HEK293 (cell line): ENCODE measurements at regions not wholly inside any gene's neighbourhood (a gene's known extent, or its start where the extent isn't known, plus 50 kb on each side); places are given as distances from the start of the nearest gene placed in this dataset.

Source experiments
- CTCF ChIA-PET: fragments of 350-600 bp; formaldehyde crosslinking; extraction: SDS; loops from one replicate; lab custom pipeline; 2021; ENCODE audit warnings: antibody characterized with exemption; lab: Yijun Ruan, JAX
- POLR2A ChIA-PET: fragments of 300-600 bp; formaldehyde crosslinking; extraction: SDS; loops from one replicate; lab custom pipeline; 2020; ENCODE audit warnings: antibody characterized with exemption, inconsistent platforms; lab: Yijun Ruan, JAX
- H3K27ac ChIP-seq: fragments of 200-500 bp; sonication (Bioruptor generic); 2 replicates; pipeline ENCODE4 v1.5.1; 2014; ENCODE audit warnings: low read depth, low read length, control low read depth, inconsistent platforms; ENCODE audit errors: extremely low read depth
- H3K36me3 ChIP-seq, 2 experiments: fragments of 200-500 bp in 1 of 2; sonication (Bioruptor generic) in 1 of 2; 1 replicate in 1 of 2; 2 replicates in 1 of 2; pipeline ENCODE4 v1.5.1; 2014 to 2017; ENCODE audit warnings: inconsistent platforms in 2 of 2, low read length in 2 of 2; ENCODE audit not compliant: control insufficient read depth in 2 of 2, insufficient read depth in 1 of 2
- H3K4me1 ChIP-seq: fragments of 200-500 bp; sonication (Bioruptor generic); 2 replicates; pipeline ENCODE4 v1.5.1; 2014; ENCODE audit warnings: mild to moderate bottlenecking, low read length, inconsistent platforms; ENCODE audit not compliant: control insufficient read depth, insufficient read depth
- H3K4me3 ChIP-seq: 2 replicates; pipeline ENCODE4 v1.5.1; 2011; ENCODE audit warnings: low read depth, mild to moderate bottlenecking, control low read depth, low read length, moderate library complexity
- H3K9me3 ChIP-seq: fragments of 200-500 bp; sonication (Bioruptor generic); 2 replicates; pipeline ENCODE4 v1.5.1; 2014; ENCODE audit warnings: low read depth, low read length, inconsistent platforms; ENCODE audit not compliant: control insufficient read depth, insufficient read depth
- REPIN1 ChIP-seq: fragments of 450-650 bp; formaldehyde crosslinking; IDR thresholded peaks from 2 replicates; pipeline ENCODE4 v1.5.1; 2017; ENCODE audit warnings: missing biosample characterization, missing genetic modification characterization, low read depth
- SALL2 ChIP-seq: fragments of 450-650 bp; formaldehyde crosslinking; IDR thresholded peaks from 2 replicates; pipeline ENCODE4 v1.5.0; 2017; ENCODE audit warnings: missing biosample characterization, mild to moderate bottlenecking, missing genetic modification characterization, borderline replicate concordance
- TCF7L2 ChIP-seq: IDR thresholded peaks from 2 replicates; pipeline ENCODE4 v1.6.1; 2011; ENCODE audit warnings: low read depth, mild to moderate bottlenecking, inconsistent platforms, low read length, moderate library complexity, borderline replicate concordance
- ZBTB17 ChIP-seq: fragments of 450-650 bp; formaldehyde crosslinking; IDR thresholded peaks from 2 replicates; pipeline ENCODE4 v1.5.1; 2016; ENCODE audit warnings: missing biosample characterization, missing genetic modification characterization
- ZFP37 ChIP-seq: fragments of 450-650 bp; formaldehyde crosslinking; IDR thresholded peaks from 2 replicates; pipeline ENCODE4 v1.5.1; 2016; ENCODE audit warnings: missing biosample characterization, missing genetic modification characterization
- ZIC2 ChIP-seq: fragments of 450-650 bp; formaldehyde crosslinking; IDR thresholded peaks from 2 replicates; pipeline ENCODE4 v1.5.1; 2016; ENCODE audit warnings: missing biosample characterization, missing genetic modification characterization
- ZNF133 ChIP-seq: fragments of 450-650 bp; formaldehyde crosslinking; IDR thresholded peaks from 2 replicates; pipeline ENCODE4 v1.5.1; 2016; ENCODE audit warnings: missing biosample characterization, missing genetic modification characterization
- ZNF2 ChIP-seq: fragments of 450-650 bp; formaldehyde crosslinking; IDR thresholded peaks from 2 replicates; pipeline ENCODE4 v1.5.1; 2016; ENCODE audit warnings: missing biosample characterization, missing genetic modification characterization
- ZNF24 ChIP-seq: fragments of 450-650 bp; formaldehyde crosslinking; IDR thresholded peaks from 2 replicates; pipeline ENCODE4 v1.5.1; 2016; ENCODE audit warnings: missing biosample characterization, missing genetic modification characterization
- ZNF335 ChIP-seq: fragments of 450-650 bp; formaldehyde crosslinking; conservative IDR thresholded peaks from 2 replicates; pipeline ENCODE4 v1.5.1; 2016; ENCODE audit warnings: missing biosample characterization, missing genetic modification characterization
- ZNF37A ChIP-seq: fragments of 450-650 bp; IDR thresholded peaks from 2 replicates; pipeline ENCODE4 v1.5.1; 2018; ENCODE audit warnings: missing biosample characterization, missing genetic modification characterization
- ZNF416 ChIP-seq: fragments of 450-650 bp; formaldehyde crosslinking; IDR thresholded peaks from 2 replicates; pipeline ENCODE4 v1.5.1; 2016; ENCODE audit warnings: missing biosample characterization, missing genetic modification characterization
- ZNF473 ChIP-seq: fragments of 450-650 bp; formaldehyde crosslinking; IDR thresholded peaks from 2 replicates; pipeline ENCODE4 v1.5.1; 2017; ENCODE audit warnings: missing biosample characterization, missing genetic modification characterization
- ZNF501 ChIP-seq: fragments of 450-650 bp; formaldehyde crosslinking; IDR thresholded peaks from 2 replicates; pipeline ENCODE4 v1.5.1; 2016; ENCODE audit warnings: missing biosample characterization, missing genetic modification characterization
- ZNF621 ChIP-seq: fragments of 450-650 bp; formaldehyde crosslinking; IDR thresholded peaks from 2 replicates; pipeline ENCODE4 v1.5.1; 2017; ENCODE audit warnings: missing biosample characterization, missing genetic modification characterization
- ZNF623 ChIP-seq: fragments of 450-650 bp; formaldehyde crosslinking; IDR thresholded peaks from 2 replicates; pipeline ENCODE4 v1.5.1; 2016; ENCODE audit warnings: missing biosample characterization, missing genetic modification characterization
- ZNF654 ChIP-seq: fragments of 450-650 bp; formaldehyde crosslinking; IDR thresholded peaks from 2 replicates; pipeline ENCODE4 v1.5.1; 2016; ENCODE audit warnings: low read depth, missing biosample characterization, missing genetic modification characterization
- ZNF776 ChIP-seq: fragments of 450-650 bp; formaldehyde crosslinking; IDR thresholded peaks from 2 replicates; pipeline ENCODE4 v1.5.0; 2017; ENCODE audit warnings: missing biosample characterization, missing genetic modification characterization, borderline replicate concordance
- TF ChIP-seq, protein P1 (sequence below): fragments of 450-650 bp; formaldehyde crosslinking; IDR thresholded peaks from 2 replicates; pipeline ENCODE4 v1.5.1; 2017; ENCODE audit warnings: missing biosample characterization, missing genetic modification characterization
- TF ChIP-seq, protein P2 (sequence below): fragments of 450-650 bp; formaldehyde crosslinking; IDR thresholded peaks from 2 replicates; pipeline ENCODE4 v1.5.1; 2016; ENCODE audit warnings: missing biosample characterization, missing genetic modification characterization
- TF ChIP-seq, protein P3 (sequence below): fragments of 450-650 bp; formaldehyde crosslinking; IDR thresholded peaks from 2 replicates; pipeline ENCODE4 v1.5.1; 2016; ENCODE audit warnings: missing biosample characterization, missing genetic modification characterization

DNA sequence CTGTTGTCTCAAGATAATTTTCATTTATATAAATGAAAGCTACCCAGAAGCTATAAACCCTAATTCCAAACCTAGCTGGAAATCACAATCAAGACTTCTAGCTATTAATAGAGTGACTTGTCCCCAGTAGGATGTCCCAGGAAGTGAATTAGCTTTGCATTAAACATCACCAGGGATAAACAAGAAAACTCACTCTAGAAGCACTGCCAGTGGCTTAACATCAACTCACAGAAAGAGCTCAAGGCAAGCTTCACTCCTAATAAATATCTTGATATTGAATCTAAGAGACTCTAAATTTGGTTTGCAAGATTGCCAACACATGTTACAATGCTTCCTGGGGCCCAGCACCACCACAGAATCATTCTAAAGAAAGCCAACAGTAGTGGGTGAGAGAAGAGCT is 468.7 kb upstream of the FAM241A start:
- no peaks in the 10 kb centered on the region for H3K36me3 ChIP-seq
- no peaks in the 10 kb centered on the region for H3K4me1 ChIP-seq
- TF ChIP-seq TCF7L2 (no peak), ZNF501 (tag by site-specific recombination) (no peak), ZNF654 (tag by site-specific recombination) (no peak)
- CTCF ChIA-PET: interaction anchor here (1.1 to 1.2 kb wide), 2 partner anchors 35 to 105 kb away, joined by 3 read pairs; no protein-coding TSS in a partner anchor
- H3K4me3 ChIP-seq: no peak overlapping the region
- H3K9me3 ChIP-seq: no peaks in the 10 kb centered on the region
- POLR2A ChIA-PET: no interaction called here
- no peak overlapping the region for H3K27ac ChIP-seq

DNA sequence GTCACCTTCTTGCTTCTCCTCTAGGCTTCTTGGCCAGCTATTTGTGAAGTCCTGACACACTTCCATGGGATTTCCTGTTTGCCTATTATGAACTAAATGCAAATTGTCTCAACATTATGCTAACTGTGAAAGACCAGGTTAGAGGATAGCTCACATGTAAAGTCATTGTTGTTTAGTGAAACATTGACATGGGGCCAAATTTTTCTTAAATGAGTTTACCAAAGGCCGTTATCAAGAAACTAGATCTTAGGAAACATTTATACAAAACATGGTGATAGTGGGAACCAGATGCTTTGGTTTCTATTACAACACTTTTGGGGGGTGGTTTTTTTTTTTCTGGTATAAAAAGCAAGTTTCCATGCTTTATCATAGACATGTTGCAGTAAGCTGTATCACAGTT is 466.8 kb upstream of the FAM241A start:
- ChIA-PET POLR2A (no interaction called here), CTCF (interaction anchor here (0.6 to 0.8 kb wide), 2 partner anchors 176 to 929 kb away, joined by 3 read pairs; no protein-coding TSS in a partner anchor)
- H3K27ac ChIP-seq: no peak overlapping the region
- no peaks in the 10 kb centered on the region for H3K9me3 ChIP-seq
- H3K4me1 ChIP-seq: no peaks in the 10 kb centered on the region
- no peak for TF ChIP-seq ZNF24 (tag by site-specific recombination)
- TF ChIP-seq ZBTB17 (tag by site-specific recombination): no peak
- no peak for TF ChIP-seq ZNF621
- TF ChIP-seq SALL2 (tag by site-specific recombination): no peak
- TF ChIP-seq, protein P1, sequence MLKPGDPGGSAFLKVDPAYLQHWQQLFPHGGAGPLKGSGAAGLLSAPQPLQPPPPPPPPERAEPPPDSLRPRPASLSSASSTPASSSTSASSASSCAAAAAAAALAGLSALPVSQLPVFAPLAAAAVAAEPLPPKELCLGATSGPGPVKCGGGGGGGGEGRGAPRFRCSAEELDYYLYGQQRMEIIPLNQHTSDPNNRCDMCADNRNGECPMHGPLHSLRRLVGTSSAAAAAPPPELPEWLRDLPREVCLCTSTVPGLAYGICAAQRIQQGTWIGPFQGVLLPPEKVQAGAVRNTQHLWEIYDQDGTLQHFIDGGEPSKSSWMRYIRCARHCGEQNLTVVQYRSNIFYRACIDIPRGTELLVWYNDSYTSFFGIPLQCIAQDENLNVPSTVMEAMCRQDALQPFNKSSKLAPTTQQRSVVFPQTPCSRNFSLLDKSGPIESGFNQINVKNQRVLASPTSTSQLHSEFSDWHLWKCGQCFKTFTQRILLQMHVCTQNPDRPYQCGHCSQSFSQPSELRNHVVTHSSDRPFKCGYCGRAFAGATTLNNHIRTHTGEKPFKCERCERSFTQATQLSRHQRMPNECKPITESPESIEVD (tag by site-specific recombination): no peak
- no peak for TF ChIP-seq ZFP37 (tag by site-specific recombination)
- no peak for TF ChIP-seq ZNF623
- TF ChIP-seq ZNF335 (tag by site-specific recombination): no peak
- no peak for TF ChIP-seq ZNF776 (tag by site-specific recombination)
- TF ChIP-seq ZIC2 (tag by site-specific recombination): no peak
- TF ChIP-seq, protein P2, sequence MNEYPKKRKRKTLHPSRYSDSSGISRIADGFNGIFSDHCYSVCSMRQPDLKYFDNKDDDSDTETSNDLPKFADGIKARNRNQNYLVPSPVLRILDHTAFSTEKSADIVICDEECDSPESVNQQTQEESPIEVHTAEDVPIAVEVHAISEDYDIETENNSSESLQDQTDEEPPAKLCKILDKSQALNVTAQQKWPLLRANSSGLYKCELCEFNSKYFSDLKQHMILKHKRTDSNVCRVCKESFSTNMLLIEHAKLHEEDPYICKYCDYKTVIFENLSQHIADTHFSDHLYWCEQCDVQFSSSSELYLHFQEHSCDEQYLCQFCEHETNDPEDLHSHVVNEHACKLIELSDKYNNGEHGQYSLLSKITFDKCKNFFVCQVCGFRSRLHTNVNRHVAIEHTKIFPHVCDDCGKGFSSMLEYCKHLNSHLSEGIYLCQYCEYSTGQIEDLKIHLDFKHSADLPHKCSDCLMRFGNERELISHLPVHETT (tag by site-specific recombination): no peak
- no peak for TF ChIP-seq ZNF473 (tag by site-specific recombination)
- no peak for TF ChIP-seq ZNF2
- no peak for TF ChIP-seq ZNF416
- no peak for TF ChIP-seq REPIN1
- TF ChIP-seq ZNF133 (tag by site-specific recombination): no peak
- TF ChIP-seq ZNF37A: no peak
- H3K4me3 ChIP-seq: no peak overlapping the region
- H3K36me3 ChIP-seq: no peaks in the 10 kb centered on the region

DNA sequence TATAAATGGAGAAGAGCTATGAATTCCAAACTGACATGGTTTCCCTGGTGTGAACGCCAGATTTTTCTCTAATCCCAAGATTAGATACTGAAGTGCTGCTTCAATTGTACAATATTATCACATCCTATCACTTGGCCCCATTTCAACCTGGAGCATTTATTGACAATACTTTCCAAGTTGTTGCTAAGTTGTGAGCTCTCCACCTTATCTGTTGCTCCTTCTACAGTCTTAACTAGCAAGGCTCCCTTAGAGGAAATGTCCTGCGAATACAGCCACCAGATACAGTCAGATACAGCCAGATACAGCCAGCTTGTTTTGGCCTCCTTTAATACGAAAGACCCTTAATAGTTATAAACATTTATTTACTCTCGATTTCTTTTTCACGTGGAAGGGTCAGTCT is 466.3 kb upstream of the FAM241A start:
- no peaks in the 10 kb centered on the region for H3K4me1 ChIP-seq
- H3K36me3 ChIP-seq: no peaks in the 10 kb centered on the region
- CTCF ChIA-PET: interaction anchor here (0.6 to 0.7 kb wide), 2 partner anchors 174 to 929 kb away, joined by 3 read pairs; no protein-coding TSS in a partner anchor
- POLR2A ChIA-PET: no interaction called here
- H3K9me3 ChIP-seq: no peaks in the 10 kb centered on the region
- no peak overlapping the region for H3K4me3 ChIP-seq
- no peak for TF ChIP-seq ZIC2 (tag by site-specific recombination)
- TF ChIP-seq, protein P3, sequence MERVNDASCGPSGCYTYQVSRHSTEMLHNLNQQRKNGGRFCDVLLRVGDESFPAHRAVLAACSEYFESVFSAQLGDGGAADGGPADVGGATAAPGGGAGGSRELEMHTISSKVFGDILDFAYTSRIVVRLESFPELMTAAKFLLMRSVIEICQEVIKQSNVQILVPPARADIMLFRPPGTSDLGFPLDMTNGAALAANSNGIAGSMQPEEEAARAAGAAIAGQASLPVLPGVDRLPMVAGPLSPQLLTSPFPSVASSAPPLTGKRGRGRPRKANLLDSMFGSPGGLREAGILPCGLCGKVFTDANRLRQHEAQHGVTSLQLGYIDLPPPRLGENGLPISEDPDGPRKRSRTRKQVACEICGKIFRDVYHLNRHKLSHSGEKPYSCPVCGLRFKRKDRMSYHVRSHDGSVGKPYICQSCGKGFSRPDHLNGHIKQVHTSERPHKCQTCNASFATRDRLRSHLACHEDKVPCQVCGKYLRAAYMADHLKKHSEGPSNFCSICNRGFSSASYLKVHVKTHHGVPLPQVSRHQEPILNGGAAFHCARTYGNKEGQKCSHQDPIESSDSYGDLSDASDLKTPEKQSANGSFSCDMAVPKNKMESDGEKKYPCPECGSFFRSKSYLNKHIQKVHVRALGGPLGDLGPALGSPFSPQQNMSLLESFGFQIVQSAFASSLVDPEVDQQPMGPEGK (tag by site-specific recombination): no peak
- TF ChIP-seq, all 188 proteins: peak for 0
- no peak overlapping the region for H3K27ac ChIP-seq
